Natural killer cell (primary cell): ENCODE measurements at regions not wholly inside any gene's neighbourhood (a gene's known extent, or its start where the extent isn't known, plus 50 kb on each side); places are given as distances from the start of the nearest gene placed in this dataset.

ENCODE experiments used
- ATAC-seq, 3 donors: fragments of 150-1000 bp in 2 of 3; fragments of 200-7000 bp in 1 of 3; cut with Tn5 transposase; 1 replicate in 1 of 3; 2 replicates in 2 of 3; pipeline ENCODE4 v1.10.0; 2021; ENCODE audit warnings: mild to moderate bottlenecking in 2 of 3, moderate library complexity in 2 of 3
- DNase-seq, 2 donors: peaks; one replicate each; pipeline versions ENCODE4 v3.0.0 to v3.0.0-alpha.2; 2013 to 2021; ENCODE audit warnings: mixed read lengths in 1 of 2
- H3K27ac ChIP-seq: one replicate; pipeline ENCODE4 v1.5.1; 2013; ENCODE audit warnings: mild to moderate bottlenecking, low read length
- H3K27me3 ChIP-seq: one replicate; pipeline ENCODE4 v1.6.1; 2013; ENCODE audit warnings: low read length; ENCODE audit not compliant: control insufficient read depth, insufficient read depth
- H3K36me3 ChIP-seq: one replicate; pipeline ENCODE4 v1.6.1; 2013; ENCODE audit warnings: low read length; ENCODE audit not compliant: control insufficient read depth, insufficient read depth
- H3K4me1 ChIP-seq: one replicate; pipeline ENCODE4 v1.6.1; 2013; ENCODE audit warnings: low read length; ENCODE audit not compliant: control insufficient read depth, insufficient read depth
- H3K4me3 ChIP-seq: one replicate; pipeline ENCODE4 v1.5.1; 2013; ENCODE audit warnings: low read length
- H3K9me3 ChIP-seq: one replicate; pipeline ENCODE4 v1.6.1; 2013; ENCODE audit warnings: low read length; ENCODE audit not compliant: control insufficient read depth, insufficient read depth
- H3K27ac Mint-ChIP-seq, 2 donors: one replicate each; pipeline ENCODE4 v1.8.0; 2022; ENCODE audit warnings: mild to moderate bottlenecking in 2 of 2, mixed read lengths in 2 of 2, moderate library complexity in 1 of 2
- H3K27me3 Mint-ChIP-seq, 2 donors: one replicate each; pipeline ENCODE4 v1.8.0; 2022; ENCODE audit warnings: low read depth in 2 of 2, mixed read lengths in 2 of 2
- H3K36me3 Mint-ChIP-seq: one replicate; pipeline ENCODE4 v1.8.0; 2022; ENCODE audit warnings: mixed read lengths
- H3K4me1 Mint-ChIP-seq, 2 donors: one replicate each; pipeline ENCODE4 v1.8.0; 2022; ENCODE audit warnings: mixed read lengths in 2 of 2
- H3K4me3 Mint-ChIP-seq: one replicate; pipeline ENCODE4 v1.8.0; 2022; ENCODE audit warnings: mild to moderate bottlenecking, moderate library complexity, mixed read lengths
- H3K9me3 Mint-ChIP-seq, 2 donors: one replicate each; pipeline ENCODE4 v1.8.0; 2022; ENCODE audit warnings: mixed read lengths in 2 of 2
- CTCF ChIP-seq: fragments of 200-600 bp; IDR thresholded peaks from one replicate; pipeline ENCODE4 v1.8.0; 2022; ENCODE audit warnings: antibody characterized with exemption
- WGBS: methylation state at CpG from one replicate; pipeline ENCODE4 v1.1.7; 2013; ENCODE audit warnings: missing lambda C conversion rate; ENCODE audit not compliant: insufficient coverage; 5-methylcytosine and 5-hydroxymethylcytosine counted together
- intact Hi-C: fragments of 100-400 bp; cut with micrococcal nuclease; formaldehyde crosslinking; loops from one replicate; pipeline ENCODE4 v1.14.2; 2022

- H3K27ac ChIP-seq: no peak overlapping the region
- Mint-ChIP-seq H3K27me3 (no peaks in the 10 kb centered on the region), H3K9me3 (peaks cover 0 to 6% of the 10 kb centered on the region in 2 donors), H3K36me3 (no peaks in the 10 kb centered on the region), H3K27ac (no peak overlapping the region), H3K4me3 (no peak overlapping the region), H3K4me1 (no peaks in the 10 kb centered on the region)
- no peak overlapping the region for H3K4me3 ChIP-seq
- TF ChIP-seq CTCF: no peak
- ATAC-seq: no peak
- no peak for DNase-seq
- H3K9me3 ChIP-seq: no peaks in the 10 kb centered on the region
- no peaks in the 10 kb centered on the region for H3K4me1 ChIP-seq
- H3K36me3 ChIP-seq: no peaks in the 10 kb centered on the region
- no peaks in the 10 kb centered on the region for H3K27me3 ChIP-seq
- WGBS: 22% methylated on average over 3 of the region's 5 CpGs
- intact Hi-C loops: no loop called here
These were observed 225.3 kb downstream of the MC4R start for GRCh38 chr18:60147323-60147722.

GRCh38 chr18:60146220-60146960 lies 226.2 kb downstream of the MC4R start:
- no peak overlapping the region for H3K4me3 Mint-ChIP-seq

GRCh38 chr18:60145776-60146175 lies 226.8 kb downstream of the MC4R start:
- DNase-seq: no peak
- Histone ChIP-seq H3K4me3 (no peak overlapping the region), H3K27ac (no peak overlapping the region), H3K9me3 (no peaks in the 10 kb centered on the region), H3K27me3 (no peaks in the 10 kb centered on the region), H3K4me1 (no peaks in the 10 kb centered on the region), H3K36me3 (no peaks in the 10 kb centered on the region)
- TF ChIP-seq CTCF: no peak
- no peak for ATAC-seq
- Mint-ChIP-seq H3K27me3 (no peaks in the 10 kb centered on the region), H3K4me3 (no peak overlapping the region), H3K36me3 (no peaks in the 10 kb centered on the region), H3K27ac (no peak overlapping the region), H3K9me3 (peaks cover 0 to 4% of the 10 kb centered on the region in 2 donors), H3K4me1 (no peaks in the 10 kb centered on the region)
- intact Hi-C loops: no loop called here
- WGBS: 93% methylated on average over 2 of the region's 2 CpGs

More at GRCh38 chr18:60146220-60146960, 226.2 kb downstream of the MC4R start:
- Histone ChIP-seq H3K27me3 (no peaks in the 10 kb centered on the region), H3K4me1 (no peaks in the 10 kb centered on the region), H3K9me3 (no peaks in the 10 kb centered on the region), H3K36me3 (no peaks in the 10 kb centered on the region), H3K27ac (no peak overlapping the region), H3K4me3 (no peak overlapping the region)
- no peaks in the 10 kb centered on the region for H3K27me3 Mint-ChIP-seq
- DNase-seq (no peak), ATAC-seq (no peak)
- H3K9me3 Mint-ChIP-seq: peaks cover 0 to 4% of the 10 kb centered on the region in 2 donors
- H3K27ac Mint-ChIP-seq: no peak overlapping the region
- intact Hi-C loops: no loop called here
- no peak for TF ChIP-seq CTCF
- no peaks in the 10 kb centered on the region for H3K36me3 Mint-ChIP-seq
- 65% methylated on average over 11 of the region's 11 CpGs for WGBS
- no peaks in the 10 kb centered on the region for H3K4me1 Mint-ChIP-seq

- Histone ChIP-seq H3K36me3 (no peaks in the 10 kb centered on the region), H3K27me3 (no peaks in the 10 kb centered on the region), H3K27ac (no peak overlapping the region), H3K9me3 (no peaks in the 10 kb centered on the region), H3K4me3 (no peak overlapping the region), H3K4me1 (no peaks in the 10 kb centered on the region)
- Mint-ChIP-seq H3K9me3 (peaks cover 8% of the 10 kb centered on the region in 2 donors), H3K4me1 (no peaks in the 10 kb centered on the region), H3K27me3 (no peaks in the 10 kb centered on the region), H3K27ac (no peak overlapping the region), H3K36me3 (no peaks in the 10 kb centered on the region), H3K4me3 (no peak overlapping the region)
- TF ChIP-seq CTCF: no peak
- DNase-seq (no peak), ATAC-seq (no peak)
- intact Hi-C loops: no loop called here
- 60% methylated on average over 1 of the region's 1 CpG for whole genome bisulfite sequencing
These were observed 235.0 kb downstream of the PMAIP1 start for GRCh38 chr18:60134806-60135205.
